Ammon's horn (tissue), 1 donor: ENCODE measurements at regions not wholly inside any gene's neighbourhood (a gene's known extent, or its start where the extent isn't known, plus 50 kb on each side); places are given as distances from the start of the nearest gene placed in this dataset.
"Not testable (repeated sequence)": the region's sequence is repeated elsewhere in the genome, so short reads cannot be mapped to it uniquely, and the experiment has no call there.

Experiments
- DNase-seq: peaks from one replicate; pipeline ENCODE4 v3.0.0-alpha.2; 2016; ENCODE audit warnings: low spot score

DNA sequence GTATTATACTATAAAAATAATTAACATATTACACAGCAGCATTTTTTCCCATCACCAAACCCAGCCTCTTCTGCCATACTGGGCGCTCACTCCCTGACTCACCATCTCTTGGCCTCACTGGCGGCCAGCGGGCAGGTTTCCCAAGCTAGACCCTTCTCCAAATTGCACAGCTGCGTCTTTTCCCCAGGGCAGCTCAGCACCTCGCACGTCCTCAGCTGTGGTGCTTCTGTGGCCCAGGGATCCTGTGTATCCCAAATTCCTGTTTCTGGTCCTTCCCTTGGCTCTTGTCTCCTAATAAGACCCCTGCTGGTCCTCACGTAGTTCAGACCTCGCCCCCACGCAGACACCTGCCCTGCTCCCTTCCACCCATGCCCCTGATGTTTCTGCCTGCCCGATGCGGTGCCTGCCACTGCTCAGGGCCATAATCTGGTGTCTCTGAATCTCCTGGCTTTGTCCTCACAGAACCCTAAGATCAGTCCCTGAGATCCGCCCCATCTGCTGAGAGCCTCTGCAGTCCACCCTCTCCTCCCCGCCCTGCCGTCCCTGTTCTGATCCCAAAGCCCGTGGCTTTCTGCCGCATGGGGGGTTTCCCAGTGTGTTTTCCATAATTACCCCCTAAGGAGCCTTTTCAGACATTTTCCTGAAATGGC lies 290.1 kb downstream of the TCERG1L start:
- no peak for DNase-seq

DNA sequence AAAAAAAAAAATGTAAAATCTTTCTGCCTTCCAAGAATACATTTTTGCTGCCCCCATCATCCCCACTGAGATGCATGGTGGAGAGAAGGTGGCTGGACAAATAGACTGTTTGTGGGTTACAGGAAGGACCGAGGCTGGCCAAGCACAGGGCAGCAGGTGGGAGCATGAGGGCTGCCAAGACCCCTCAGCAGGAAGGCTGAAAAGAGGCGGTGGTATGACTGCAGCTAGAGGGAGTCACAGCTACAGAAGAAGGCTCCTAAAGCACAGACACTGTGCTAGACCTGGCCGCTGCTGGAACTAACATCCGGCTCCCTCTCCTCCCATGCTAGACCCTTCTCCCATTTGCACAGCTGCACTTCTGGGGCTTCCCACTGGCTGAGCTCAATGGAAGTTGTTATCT lies 289.6 kb downstream of the TCERG1L start:
- no peak for DNase-seq

DNA sequence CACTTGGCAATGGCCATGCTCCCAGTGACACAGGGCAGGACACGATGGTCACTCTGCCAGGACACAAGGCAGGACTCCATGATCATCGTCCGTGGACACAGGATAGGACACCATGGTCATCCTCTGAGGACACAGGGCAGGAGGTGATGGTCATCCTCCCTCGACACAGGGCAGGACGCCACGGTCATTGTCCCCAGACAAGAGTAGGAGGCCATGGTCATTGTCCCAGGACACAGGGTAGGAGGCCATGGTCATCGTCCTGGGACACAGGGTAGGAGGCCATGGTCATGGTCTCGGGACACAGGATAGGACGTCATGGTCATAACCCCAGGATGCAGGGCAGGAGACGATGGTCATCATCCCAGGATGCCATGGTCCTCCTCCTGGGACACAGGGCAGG lies 289.2 kb downstream of the TCERG1L start:
- DNase-seq, result no peak

DNA sequence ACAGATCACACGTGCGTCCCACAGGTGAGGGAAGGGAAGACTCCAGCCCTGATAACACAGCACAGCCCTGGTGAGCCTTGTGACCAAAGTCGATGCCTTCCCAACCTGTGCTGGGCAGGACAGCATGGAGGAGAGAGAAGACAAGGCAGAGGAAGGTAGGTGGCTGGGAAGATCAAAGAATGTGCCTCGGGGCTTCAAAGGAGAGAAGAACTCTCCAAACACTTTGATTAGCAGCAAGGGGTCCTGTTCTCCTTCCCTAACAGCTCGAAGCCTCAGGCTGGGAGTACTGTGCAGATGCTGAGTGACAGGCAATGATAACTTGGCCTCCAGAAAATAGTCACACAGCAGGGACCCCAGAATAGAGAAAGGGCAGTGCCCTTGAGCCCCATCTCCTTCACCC lies 288.5 kb downstream of the TCERG1L start:
- DNase-seq, result no peak

DNA sequence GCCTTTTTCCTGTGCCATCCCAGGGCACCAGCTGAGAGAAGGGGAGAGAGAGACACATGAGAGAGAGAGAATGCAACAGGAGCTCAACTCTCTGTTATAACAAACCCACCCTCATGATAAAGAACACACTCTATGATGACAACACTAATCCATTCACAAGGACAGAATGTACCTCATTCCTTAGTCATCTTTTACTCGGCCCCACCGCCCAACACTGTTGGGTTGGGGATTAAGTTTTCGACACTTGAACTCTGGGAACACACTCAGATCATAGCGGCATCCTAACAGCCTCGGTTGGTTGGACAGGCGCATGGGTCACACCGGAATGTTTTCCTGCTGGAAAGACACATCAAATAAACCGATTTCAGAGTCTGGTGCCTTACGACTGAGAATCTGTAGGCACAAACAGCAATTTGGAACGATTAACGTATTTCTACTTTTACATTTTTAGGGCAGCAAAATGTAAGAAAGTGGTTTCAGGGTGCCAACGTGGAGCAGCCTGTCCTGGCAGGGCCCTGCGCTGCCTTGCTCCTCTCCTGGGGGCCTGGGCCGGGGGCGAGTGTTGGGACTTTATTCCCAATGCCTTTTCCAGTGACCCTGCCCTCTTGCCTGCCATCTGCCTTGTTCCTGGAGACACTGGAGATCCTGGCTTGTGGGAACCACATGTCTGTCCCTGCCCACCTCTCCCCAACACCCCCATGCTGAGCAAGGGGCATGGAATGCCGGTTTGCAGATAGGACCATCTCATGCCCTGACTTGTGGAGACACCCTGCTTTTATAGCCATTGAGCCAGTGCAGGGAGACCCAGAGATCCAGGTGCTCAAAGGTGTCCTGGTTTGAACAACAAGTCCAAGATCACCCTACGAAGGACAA lies 287.0 kb downstream of the TCERG1L start:
- DNase-seq, result no peak

DNA sequence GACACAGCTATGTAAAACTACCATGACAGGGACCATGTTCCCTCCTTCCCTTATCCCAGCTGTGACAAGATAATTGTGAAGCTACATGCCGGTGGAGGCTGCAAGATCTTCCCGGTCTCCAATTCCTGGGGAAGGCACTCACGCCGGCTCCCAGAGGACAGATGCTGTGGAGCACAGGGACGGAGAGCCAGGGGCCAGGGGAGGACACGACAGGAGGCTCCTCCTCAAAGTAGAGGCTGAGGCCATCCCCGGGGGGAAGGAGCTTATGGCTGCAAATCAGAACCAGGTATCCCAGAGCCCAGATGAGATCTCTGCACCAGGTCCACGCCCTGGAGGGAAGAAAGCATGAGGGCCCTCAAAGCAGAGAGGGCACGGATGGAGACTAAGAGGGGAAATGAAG lies 286.2 kb downstream of the TCERG1L start:
- DNase-seq, result no peak

DNA sequence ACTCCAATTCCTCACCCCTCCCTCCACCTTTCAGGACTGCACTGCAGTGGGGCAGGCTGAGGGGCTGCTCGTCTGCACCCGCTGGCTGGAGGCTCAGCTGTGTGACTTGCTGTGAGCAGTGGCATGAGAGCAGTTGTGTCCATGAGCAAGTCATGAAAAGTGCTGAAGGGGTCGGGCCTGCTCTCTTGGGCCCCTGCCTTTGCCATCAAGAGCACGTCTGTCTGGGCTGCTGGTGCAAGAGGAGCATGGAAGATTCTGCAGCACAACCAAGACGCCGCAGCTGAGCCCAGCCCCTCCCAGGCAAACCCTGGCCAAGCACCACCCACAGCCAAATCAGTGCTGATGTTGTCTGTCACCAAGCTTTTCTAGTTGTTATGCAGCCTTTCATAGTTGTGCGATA lies 284.3 kb downstream of the TCERG1L start:
- no peak for DNase-seq

DNA sequence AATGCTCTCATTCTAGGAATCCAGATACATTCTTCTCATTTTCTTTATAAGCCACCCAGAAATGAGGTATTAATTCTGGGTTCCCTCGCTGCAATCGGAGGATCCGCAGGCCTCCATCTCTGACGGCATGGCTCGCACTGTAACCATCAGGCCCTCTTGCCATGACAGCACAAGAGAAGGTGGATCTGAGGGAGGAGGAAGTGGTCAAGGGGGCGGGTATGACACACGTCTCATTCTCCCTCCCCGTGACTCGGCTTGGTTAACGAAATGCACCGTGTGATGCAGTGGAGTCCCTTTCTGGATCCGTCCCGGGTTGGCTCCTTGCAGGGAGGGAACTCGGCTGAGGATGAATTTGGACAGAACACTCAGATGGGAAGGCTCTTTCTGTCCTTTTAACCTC lies 280.2 kb downstream of the TCERG1L start:
- DNase-seq, result no peak

DNA sequence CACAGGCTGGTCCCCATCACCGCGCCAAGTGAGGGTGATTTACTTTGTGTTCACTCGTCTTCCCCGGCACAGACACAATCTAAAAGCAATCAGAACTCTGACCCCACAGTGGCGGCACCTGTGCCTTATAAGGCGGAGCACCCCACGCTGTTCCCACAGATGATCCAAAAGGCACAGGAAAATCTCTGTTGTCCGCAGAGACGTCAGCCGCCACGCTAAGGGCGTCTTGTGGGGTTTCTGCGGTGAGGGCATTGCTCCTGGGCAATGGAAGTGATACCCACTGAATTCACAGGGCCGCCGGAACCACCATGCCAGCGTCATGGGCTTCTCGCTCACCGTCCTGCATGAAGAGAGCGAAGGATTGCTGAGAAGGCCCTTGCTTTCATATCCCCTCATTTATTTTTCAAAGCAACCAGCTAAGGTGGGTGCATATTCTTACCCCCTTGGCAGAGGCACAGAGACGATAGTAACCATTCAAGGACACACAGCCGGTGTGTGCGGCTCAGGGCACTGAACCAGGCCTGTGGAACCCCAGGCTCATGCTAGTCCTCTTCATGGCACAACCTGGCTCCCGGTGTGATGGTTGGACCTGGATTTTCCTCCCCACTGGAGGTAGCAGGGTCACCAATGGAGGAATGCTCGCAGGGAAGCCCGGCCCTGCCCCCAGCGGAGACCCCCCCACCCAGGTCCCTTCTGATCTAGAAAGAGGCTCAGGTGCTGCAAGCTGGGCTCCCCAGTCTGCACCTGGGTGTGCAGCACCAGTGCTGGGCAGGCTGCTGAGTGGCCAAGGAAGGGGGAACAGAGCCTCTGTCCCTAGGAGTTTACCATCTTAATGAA lies 279.0 kb downstream of the TCERG1L start:
- DNase-seq, result no peak

DNA sequence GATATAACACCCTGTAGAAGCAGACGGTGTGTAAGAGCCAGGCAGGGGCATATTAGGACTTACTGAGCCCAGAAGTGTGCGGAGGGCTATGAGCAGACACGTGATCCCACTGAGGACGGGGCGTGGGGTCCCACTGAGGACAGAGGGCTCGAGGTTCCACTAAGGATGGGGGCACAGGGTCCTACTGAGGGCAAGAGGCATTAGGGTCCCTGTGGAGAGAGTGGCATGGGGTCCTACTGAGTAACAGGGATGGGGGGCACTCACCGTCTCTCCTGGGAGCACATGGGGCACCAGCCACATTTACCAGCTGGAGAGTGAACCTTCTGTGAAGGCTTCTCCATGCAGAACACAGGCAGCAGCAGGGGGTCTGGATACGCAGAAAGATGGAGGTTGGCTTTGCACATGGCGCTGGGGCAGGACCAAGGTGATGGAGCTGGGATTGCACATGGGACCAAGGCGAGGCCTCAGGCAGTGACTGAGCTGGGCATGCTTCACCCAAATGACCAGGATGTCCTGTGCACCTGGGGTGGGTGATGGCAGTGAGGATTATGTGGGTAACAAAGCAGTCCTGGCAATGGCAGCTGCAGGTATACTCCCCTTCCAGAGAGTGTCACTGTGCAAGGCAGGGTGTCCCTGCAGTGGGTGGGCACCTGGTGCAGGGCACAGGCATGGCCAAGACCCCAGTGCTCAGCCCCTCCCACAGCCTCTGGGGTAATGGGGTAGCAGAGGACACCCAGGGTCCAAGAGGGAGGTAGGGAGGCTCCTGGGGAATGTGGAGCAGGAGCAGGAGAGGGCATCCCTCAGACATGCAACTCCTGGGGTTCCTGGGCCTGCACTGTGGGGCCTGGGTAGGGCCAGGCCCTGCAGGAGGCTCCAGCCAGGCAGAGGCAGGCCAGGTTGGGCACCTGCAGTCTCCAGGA lies 278.1 kb downstream of the TCERG1L start:
- DNase-seq, result no peak

DNA sequence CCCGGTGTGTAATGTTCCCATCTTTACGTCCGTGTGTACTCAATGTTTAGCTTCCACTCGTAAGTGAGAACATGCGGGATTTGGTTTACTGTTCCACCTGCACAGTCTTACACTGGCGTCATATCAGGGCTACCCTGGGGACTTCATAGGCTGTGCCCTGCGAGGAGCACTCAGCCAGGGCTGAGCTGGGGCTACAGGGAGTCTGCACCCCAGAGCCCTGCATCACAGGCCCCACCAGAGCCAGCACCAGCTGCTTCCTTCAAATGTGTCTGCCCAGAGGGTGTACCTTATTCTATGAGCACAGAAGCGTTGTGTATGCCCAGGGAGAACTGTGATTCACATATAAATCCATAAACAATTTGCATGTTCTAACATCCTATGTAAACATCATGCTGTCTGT lies 277.1 kb downstream of the TCERG1L start:
- DNase-seq, result no peak

DNA sequence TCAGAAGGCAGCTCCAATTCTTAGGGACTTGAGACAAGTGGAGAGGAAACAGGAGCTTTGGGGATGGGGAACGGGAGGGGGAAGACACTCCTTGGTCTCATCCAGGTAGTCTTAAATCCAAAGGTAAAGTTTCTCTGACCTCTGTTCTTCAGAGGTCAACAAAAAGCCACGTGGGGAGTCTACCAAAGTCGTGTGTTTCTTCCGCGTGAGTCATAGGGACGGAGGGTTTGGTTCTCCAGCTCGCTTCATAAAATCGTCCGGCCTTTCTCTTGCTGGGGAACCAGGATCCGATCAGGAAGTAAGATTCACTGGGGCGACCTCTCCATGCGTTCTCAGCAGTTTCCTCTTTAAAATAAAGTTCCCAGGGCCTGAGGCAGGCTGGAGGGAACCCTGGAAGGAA lies 275.7 kb downstream of the TCERG1L start:
- DNase-seq, result no peak

DNA sequence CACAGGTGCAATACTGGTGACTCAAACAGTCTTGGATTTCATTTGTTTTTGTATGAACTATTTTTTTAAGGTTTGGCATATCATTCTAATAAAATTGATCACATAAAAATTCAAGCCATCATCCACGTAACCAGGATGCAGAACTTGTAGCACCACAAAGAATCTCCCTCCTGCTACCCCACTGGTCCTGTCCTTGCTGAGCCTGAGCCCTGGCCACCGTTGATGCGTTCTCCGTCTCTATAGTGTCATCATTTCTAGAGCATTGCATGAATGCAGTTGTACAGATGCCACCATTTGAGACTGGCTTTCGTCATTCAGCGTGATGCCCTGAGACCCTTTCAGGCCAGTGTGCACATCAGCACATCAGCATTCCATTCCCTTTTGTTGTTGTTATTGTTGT lies 273.5 kb downstream of the TCERG1L start:
- DNase-seq, result no peak

DNA sequence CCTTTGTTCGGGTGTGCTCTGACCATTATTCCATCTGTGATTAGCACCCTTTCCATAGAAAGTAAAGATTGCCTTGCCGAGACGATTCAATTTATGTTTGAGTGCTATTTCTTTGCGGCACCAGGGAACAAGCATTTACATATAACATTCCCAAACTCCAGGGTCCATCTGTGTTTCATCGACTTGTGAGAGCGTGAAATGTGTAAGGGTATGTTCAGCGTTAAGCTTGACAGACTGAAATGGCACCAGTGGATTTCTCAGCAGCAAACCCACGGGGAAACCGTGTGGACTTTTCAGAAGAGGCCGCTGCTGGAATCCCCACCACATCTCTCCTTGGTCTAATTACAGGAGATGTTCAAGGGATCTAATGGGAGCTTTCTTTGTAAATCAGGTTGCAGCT lies 270.5 kb downstream of the TCERG1L start:
- no peak for DNase-seq

DNA sequence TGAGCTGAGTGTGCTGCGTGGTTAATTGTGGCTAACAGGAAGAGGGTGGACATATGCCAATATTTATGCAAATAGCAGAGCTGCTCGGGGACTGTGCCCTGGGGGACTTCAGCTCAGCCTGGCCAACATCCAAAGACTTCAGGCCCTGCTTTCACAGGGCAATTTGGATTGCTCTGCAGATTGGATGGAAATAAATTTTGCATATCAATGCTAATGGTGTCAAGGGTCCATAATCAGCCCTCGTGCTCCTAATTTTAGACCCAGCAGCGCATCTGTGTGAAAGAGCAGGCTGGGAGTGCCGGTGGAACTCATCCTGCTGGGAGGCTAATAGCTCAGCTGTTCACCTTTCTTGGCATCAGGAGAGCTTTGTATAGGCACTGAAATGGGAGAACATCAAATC lies 270.1 kb downstream of the TCERG1L start:
- no peak for DNase-seq

DNA sequence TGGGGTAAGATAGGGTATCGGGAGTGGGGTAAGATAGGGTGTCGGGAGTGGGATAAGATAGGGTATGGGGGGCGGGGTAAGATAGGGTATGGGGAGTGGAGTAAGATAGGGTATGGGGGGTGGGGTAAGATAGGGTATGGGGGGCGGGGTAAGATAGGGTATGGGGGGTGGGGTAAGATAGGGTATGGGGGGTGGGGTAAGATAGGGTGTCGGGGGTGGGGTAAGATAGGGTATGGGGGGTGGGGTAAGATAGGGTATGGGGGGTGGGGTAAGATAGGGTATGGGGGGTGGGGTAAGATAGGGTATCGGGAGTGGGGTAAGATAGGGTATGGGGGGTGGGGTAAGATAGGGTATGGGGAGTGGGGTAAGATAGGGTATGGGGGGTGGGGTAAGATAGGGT lies 269.5 kb downstream of the TCERG1L start:
- DNase-seq, result not testable (repeated sequence)
